ENCODE measurements at regions not wholly inside any gene's neighbourhood (a gene's known extent, or its start where the extent isn't known, plus 50 kb on each side); places are given as distances from the start of the nearest gene placed in this dataset.

DNA sequence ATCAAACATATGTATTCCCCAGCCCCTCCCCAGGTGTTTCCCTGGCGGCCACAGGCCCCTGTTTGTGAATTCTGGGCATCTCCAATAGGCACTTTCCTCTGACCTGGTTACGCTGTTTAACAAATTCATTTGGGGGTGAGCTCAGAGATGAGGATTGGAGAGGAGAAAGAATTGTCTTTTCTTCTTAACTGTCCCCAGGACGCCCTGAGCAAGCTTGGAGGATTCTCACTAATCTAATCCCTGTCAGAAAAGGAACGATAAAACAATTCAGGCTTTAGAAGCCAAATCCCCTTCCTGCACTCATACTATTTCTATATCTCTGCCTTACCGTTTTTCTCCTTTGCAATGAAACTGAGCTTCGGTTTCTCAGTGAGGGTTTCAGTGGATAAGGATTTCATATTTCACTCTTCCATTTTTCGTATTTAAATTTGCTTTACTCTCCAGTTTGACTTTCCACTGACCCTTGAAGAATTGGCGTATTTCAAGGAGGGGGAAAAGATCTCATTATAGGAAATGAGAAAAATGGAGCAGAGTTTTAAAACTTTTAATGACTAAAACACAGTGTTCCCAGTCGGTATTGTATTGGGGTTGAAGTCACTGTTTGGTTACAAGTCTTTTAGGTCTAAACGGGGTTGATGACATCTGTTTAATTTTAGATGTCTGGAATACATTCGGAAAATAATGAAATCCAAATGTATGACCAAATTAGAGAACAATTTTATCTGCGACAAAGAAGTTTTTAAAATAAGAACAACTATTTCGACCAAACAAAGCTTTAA is 180.1 kb downstream of the MACROH2A1 start:
- TF ChIP-seq CTCF (IDR thresholded peaks at IDR 0.05) (no peak), POLR2AphosphoS5 (IDR thresholded peaks at IDR 0.05) (no peak), POLR2A (IDR thresholded peaks at IDR 0.05) (no peak), EP300 (IDR thresholded peaks at IDR 0.05; ENCODE audit: low read depth) (no peak)
